IMR-90 (cell line): ENCODE measurements at regions not wholly inside any gene's neighbourhood (a gene's known extent, or its start where the extent isn't known, plus 50 kb on each side); places are given as distances from the start of the nearest gene placed in this dataset.

Experiments used
- ATAC-seq: fragments of 200-7000 bp; cut with Tn5 transposase; 2 replicates; pipeline ENCODE4 v1.9.1; 2020; ENCODE audit warnings: low read depth, mild to moderate bottlenecking, moderate library complexity
- BruUV-seq: library from RNA; stranded (reverse); fragments of 400-500 nt; replicated peaks from 2 replicates; lab custom pipeline; 2021; lab: Mats Ljungman, UMichigan
- CTCF ChIA-PET: fragments of 300-600 bp; formaldehyde crosslinking; extraction: SDS; loops from one replicate; lab custom pipeline; 2021; ENCODE audit warnings: antibody characterized with exemption; lab: Yijun Ruan, JAX
- POLR2A ChIA-PET: fragments of 300-600 bp; sonication (Branson Sonifier 250); formaldehyde crosslinking; loops from one replicate; lab custom pipeline; 2022; ENCODE audit warnings: antibody characterized with exemption; ENCODE audit not compliant: unreplicated experiment; lab: Charles Lee
- DNase-seq: peaks from one replicate; pipeline ENCODE4 v3.0.0; 2013
- H2AFZ ChIP-seq: replicated peaks from 2 replicates; pipeline ENCODE3; 2013; ENCODE audit warnings: low read length, mild to moderate bottlenecking; ENCODE audit not compliant: poor library complexity
- H2AK5ac ChIP-seq: 2 replicates; pipeline ENCODE4 v1.6.1; 2013; ENCODE audit warnings: low read depth, low read length, inconsistent platforms
- H2AK9ac ChIP-seq: replicated peaks from 2 replicates; pipeline ENCODE3; 2013; ENCODE audit warnings: mild to moderate bottlenecking, low read depth, low read length, moderate library complexity; ENCODE audit not compliant: poor library complexity
- H2BK120ac ChIP-seq: 2 replicates; pipeline ENCODE4 v1.6.1; 2013; ENCODE audit warnings: low read depth, low read length, inconsistent platforms
- H2BK15ac ChIP-seq: 3 replicates; pipeline ENCODE4 v1.6.1; 2013; ENCODE audit warnings: low read depth, low read length, inconsistent platforms
- H2BK20ac ChIP-seq: 2 replicates; pipeline ENCODE4 v1.6.1; 2013; ENCODE audit warnings: low read depth, mild to moderate bottlenecking, inconsistent platforms, low read length, moderate library complexity
- H2BK5ac ChIP-seq: 2 replicates; pipeline ENCODE4 v1.6.1; 2013; ENCODE audit warnings: mild to moderate bottlenecking, low read depth, low read length, inconsistent platforms; ENCODE audit not compliant: poor library complexity, severe bottlenecking
- H3K14ac ChIP-seq: replicated peaks from 2 replicates; pipeline ENCODE4 v1.6.1; 2013; ENCODE audit warnings: low read depth, low read length, inconsistent platforms
- H3K18ac ChIP-seq: 2 replicates; pipeline ENCODE4 v1.6.1; 2013; ENCODE audit warnings: low read depth, low read length, control low read depth
- H3K23ac ChIP-seq: 2 replicates; pipeline ENCODE4 v1.6.1; 2013; ENCODE audit warnings: low read depth, low read length, inconsistent platforms
- H3K27ac ChIP-seq: 2 replicates; pipeline ENCODE4 v1.5.1; 2013; ENCODE audit warnings: mild to moderate bottlenecking, control low read depth, low read length; ENCODE audit not compliant: insufficient read depth
- H3K27me3 ChIP-seq: 2 replicates; pipeline ENCODE4 v1.6.1; 2013; ENCODE audit warnings: low read length; ENCODE audit not compliant: control insufficient read depth, insufficient read depth
- H3K36me3 ChIP-seq: 2 replicates; pipeline ENCODE4 v1.6.1; 2013; ENCODE audit warnings: low read length, mixed read lengths; ENCODE audit not compliant: control insufficient read depth, insufficient read depth
- H3K4ac ChIP-seq: 2 replicates; pipeline ENCODE4 v1.6.1; 2013; ENCODE audit warnings: low read depth, low read length, inconsistent platforms
- H3K4me1 ChIP-seq: 2 replicates; pipeline ENCODE4 v1.6.1; 2013; ENCODE audit warnings: low read length, mixed read lengths; ENCODE audit not compliant: control insufficient read depth, insufficient read depth
- H3K4me2 ChIP-seq: 2 replicates; pipeline ENCODE4 v1.6.1; 2013; ENCODE audit warnings: low read depth, mild to moderate bottlenecking, control low read depth, low read length, moderate library complexity
- H3K4me3 ChIP-seq: 2 replicates; pipeline ENCODE4 v1.5.1; 2013; ENCODE audit warnings: low read depth, mild to moderate bottlenecking, control low read depth, low read length, moderate library complexity; ENCODE audit not compliant: insufficient read depth
- H3K56ac ChIP-seq: 2 replicates; pipeline ENCODE4 v1.6.1; 2013; ENCODE audit warnings: low read length, inconsistent platforms; ENCODE audit not compliant: insufficient read depth; ENCODE audit errors: extremely low read depth
- H3K79me1 ChIP-seq, 2 experiments: 2 replicates each; pipeline ENCODE4 v1.6.1; 2013; ENCODE audit warnings: low read length in 2 of 2, inconsistent platforms in 1 of 2, low read depth in 1 of 2
- H3K9ac ChIP-seq: 2 replicates; pipeline ENCODE4 v1.6.1; 2013; ENCODE audit warnings: low read depth, low read length, control low read depth
- H3K9me1 ChIP-seq: 2 replicates; pipeline ENCODE4 v1.6.1; 2013; ENCODE audit warnings: low read length, inconsistent platforms; ENCODE audit not compliant: insufficient read depth
- H3K9me3 ChIP-seq: 2 replicates; pipeline ENCODE4 v1.6.1; 2013; ENCODE audit warnings: low read length; ENCODE audit not compliant: control insufficient read depth, insufficient read depth
- H4K20me1 ChIP-seq: 2 replicates; pipeline ENCODE4 v1.6.1; 2013; ENCODE audit warnings: low read length, inconsistent platforms; ENCODE audit not compliant: insufficient read depth
- H4K5ac ChIP-seq: 2 replicates; pipeline ENCODE4 v1.6.1; 2013; ENCODE audit warnings: mild to moderate bottlenecking, low read depth, low read length, control low read depth
- H4K8ac ChIP-seq, 2 experiments: 2 replicates each; pipeline ENCODE4 v1.6.1; 2013; ENCODE audit warnings: low read depth in 2 of 2, low read length in 2 of 2, control low read depth in 1 of 2, inconsistent platforms in 1 of 2
- H4K91ac ChIP-seq: 2 replicates; pipeline ENCODE4 v1.6.1; 2013; ENCODE audit warnings: low read depth, low read length, inconsistent platforms; ENCODE audit not compliant: insufficient read depth
- BHLHE40 ChIP-seq: fragments of 150-350 bp; IDR thresholded peaks from 2 replicates; pipeline ENCODE4 v1.6.1; 2016; ENCODE audit warnings: mild to moderate bottlenecking, low read depth, low read length
- CEBPB ChIP-seq: IDR thresholded peaks from 2 replicates; pipeline ENCODE4 v1.6.1; 2012; ENCODE audit warnings: low read depth, low read length, improper control_type of control experiment
- CHD1 ChIP-seq: IDR thresholded peaks from 2 replicates; pipeline ENCODE4 v1.6.1; 2012; ENCODE audit warnings: low read depth, low read length, improper control_type of control experiment
- ELK1 ChIP-seq: fragments of 150-350 bp; IDR thresholded peaks from 2 replicates; pipeline ENCODE4 v1.6.1; 2016; ENCODE audit warnings: low read depth, mild to moderate bottlenecking, low read length, moderate library complexity, borderline replicate concordance
- MAFK ChIP-seq: IDR thresholded peaks from 2 replicates; pipeline ENCODE4 v1.6.1; 2012; ENCODE audit warnings: low read depth, low read length, improper control_type of control experiment
- MXI1 ChIP-seq: IDR thresholded peaks from 2 replicates; pipeline ENCODE4 v1.6.1; 2012; ENCODE audit warnings: low read depth, mild to moderate bottlenecking, low read length, moderate library complexity, borderline replicate concordance
- POLR2A ChIP-seq: IDR thresholded peaks from 2 replicates; pipeline ENCODE4 v1.6.1; 2012; ENCODE audit warnings: mild to moderate bottlenecking, low read depth, low read length
- RAD21 ChIP-seq: IDR thresholded peaks from 2 replicates; pipeline ENCODE4 v1.6.1; 2012; ENCODE audit warnings: low read length, improper control_type of control experiment
- RFX5 ChIP-seq: IDR thresholded peaks from 2 replicates; pipeline ENCODE4 v1.8.0; 2012; ENCODE audit warnings: low read depth, mild to moderate bottlenecking, low read length, moderate library complexity
- USF2 ChIP-seq: fragments of 150-350 bp; IDR thresholded peaks from 2 replicates; pipeline ENCODE4 v1.6.1; 2017; ENCODE audit warnings: mild to moderate bottlenecking, antibody characterized with exemption, low read length, low read depth
- WGBS, 2 experiments: methylation state at CpG; one replicate each; pipeline versions ENCODE4 v1.1.5 to v1.1.7; 2013; ENCODE audit warnings: missing lambda C conversion rate in 2 of 2; ENCODE audit not compliant: insufficient read length in 1 of 2; ENCODE audit errors: extremely low coverage in 2 of 2; 5-methylcytosine and 5-hydroxymethylcytosine counted together
- dilution Hi-C: fragments of 300-500 bp; cut with HindIII; formaldehyde crosslinking; loops from one replicate; pipeline ENCODE4 v1.14.3; 2018; ENCODE audit warnings: low sequenced_read_pairs; ENCODE audit not compliant: unreplicated experiment
- in situ Hi-C: fragments of 300-500 bp; cut with MboI; formaldehyde crosslinking; loops from 3 replicates; pipeline ENCODE4 v1.14.3; 2019; ENCODE audit warnings: low sequenced_read_pairs, inconsistent platforms, mixed read lengths
- intact Hi-C: fragments of 100-400 bp; cut with micrococcal nuclease; formaldehyde crosslinking; loops from 2 replicates; pipeline ENCODE4 v1.10.0; 2022

- H2AK5ac ChIP-seq: no peak overlapping the region
- DNase-seq: no peak
- H2BK15ac ChIP-seq: no peak overlapping the region
- H3K4ac ChIP-seq: no peak overlapping the region
- H3K56ac ChIP-seq: no peak overlapping the region
- no peak overlapping the region for H3K27ac ChIP-seq
- H3K4me2 ChIP-seq: no peak overlapping the region
- no peak overlapping the region for H4K5ac ChIP-seq
- no peak overlapping the region for H2BK20ac ChIP-seq
- no TSS peak for BruUV-seq
- CTCF ChIA-PET: no interaction called here
- no peak overlapping the region for H2AFZ ChIP-seq
- H2BK120ac ChIP-seq: no peak overlapping the region
- H4K91ac ChIP-seq: no peak overlapping the region
- 0 out of 2 replicates have a peak, but pooled peaks cover 3% of the 10 kb centered on the region for H3K9me1 ChIP-seq
- no CpG with 5 or more reads among the region's 5 CpGs for WGBS, 2 experiments
- no peak overlapping the region for H2BK5ac ChIP-seq
- no peak overlapping the region for H3K18ac ChIP-seq
- no peak overlapping the region for H3K9ac ChIP-seq
- dilution Hi-C loops (no loop called here), intact Hi-C loops (no loop called here), in situ Hi-C loops (no loop called here)
- no peak overlapping the region for H3K23ac ChIP-seq
- H3K4me3 ChIP-seq: no peak overlapping the region
- H3K4me1 ChIP-seq: peaks cover 2% of the 10 kb centered on the region; the same call in 1 of the 2 replicates
- H2AK9ac ChIP-seq: no peak overlapping the region
- no peak for TF ChIP-seq USF2
- TF ChIP-seq RAD21: no peak
- no peak for TF ChIP-seq MAFK
- no peak for TF ChIP-seq BHLHE40
- no peak for TF ChIP-seq MXI1
- TF ChIP-seq CEBPB: no peak
- TF ChIP-seq ELK1: no peak
- TF ChIP-seq CHD1: no peak
- TF ChIP-seq RFX5: no peak
- no peak for TF ChIP-seq POLR2A
- H3K9me3 ChIP-seq: no peaks in the 10 kb centered on the region
- no peak overlapping the region for H3K14ac ChIP-seq
- no peaks in the 10 kb centered on the region for H3K36me3 ChIP-seq
- POLR2A ChIA-PET: no interaction called here
- H4K8ac ChIP-seq: no peak overlapping the region
- no peak for ATAC-seq
- no peaks in the 10 kb centered on the region for H3K79me1 ChIP-seq
- peaks cover 33% of the 10 kb centered on the region for H3K27me3 ChIP-seq
- no peaks in the 10 kb centered on the region for H4K20me1 ChIP-seq
Measured at GRCh38 chr17:20941872-20942271, 100.9 kb downstream of the USP22 start.
